Neural cell (in vitro differentiated cells): ENCODE measurements at regions not wholly inside any gene's neighbourhood (a gene's known extent, or its start where the extent isn't known, plus 50 kb on each side); places are given as distances from the start of the nearest gene placed in this dataset.

Experiments used
- H2AFZ ChIP-seq: fragments of 200-600, 300-800 bp; sonication (generic), shearing (Covaris generic); 2 replicates; pipeline ENCODE4 v1.6.0; 2014; ENCODE audit warnings: low read depth, mild to moderate bottlenecking, antibody characterized with exemption, low read length, moderate library complexity
- H3F3A ChIP-seq: fragments of 200-600 bp; shearing (Covaris generic); 2 replicates; pipeline ENCODE4 v1.6.1; 2016; ENCODE audit warnings: mild to moderate bottlenecking, moderate library complexity, mixed read lengths, antibody characterized with exemption, low read length; ENCODE audit not compliant: insufficient read depth, poor library complexity, severe bottlenecking
- H3K27ac ChIP-seq: fragments of 200-600, 300-800 bp; sonication (generic), shearing (Covaris generic); 2 replicates; pipeline ENCODE4 v1.5.1; 2014; ENCODE audit warnings: mild to moderate bottlenecking, low read length, moderate library complexity
- H3K27me3 ChIP-seq: fragments of 300-800, 200-600 bp; sonication (generic), shearing (Covaris generic); 2 replicates; pipeline ENCODE4 v1.6.0; 2014; ENCODE audit warnings: mild to moderate bottlenecking, low read depth, low read length, moderate library complexity; ENCODE audit not compliant: insufficient read depth
- H3K36me3 ChIP-seq: fragments of 300-800, 200-600 bp; sonication (generic), shearing (Covaris generic); 2 replicates; pipeline ENCODE4 v1.5.1; 2014; ENCODE audit warnings: mild to moderate bottlenecking, antibody characterized with exemption, low read length, moderate library complexity; ENCODE audit not compliant: insufficient read depth
- H3K4me2 ChIP-seq: fragments of 300-800, 200-600 bp; sonication (generic), shearing (Covaris generic); 2 replicates; pipeline ENCODE4 v1.6.0; 2014; ENCODE audit warnings: mild to moderate bottlenecking, low read length
- H3K4me3 ChIP-seq: fragments of 300-800, 200-600 bp; sonication (generic), shearing (Covaris generic); 2 replicates; pipeline ENCODE4 v1.5.1; 2014; ENCODE audit warnings: mild to moderate bottlenecking, low read length, moderate library complexity
- H3K79me2 ChIP-seq: fragments of 200-600 bp; shearing (Covaris generic); replicated peaks from 2 replicates; pipeline ENCODE4 v1.6.0; 2014; ENCODE audit warnings: mild to moderate bottlenecking, low read length, moderate library complexity; ENCODE audit not compliant: insufficient read depth
- H3K9ac ChIP-seq: fragments of 300-800, 200-600 bp; sonication (generic), shearing (Covaris generic); 2 replicates; pipeline ENCODE4 v1.6.1; 2016; ENCODE audit warnings: mild to moderate bottlenecking, low read length, mixed read lengths
- H3K9me2 ChIP-seq: fragments of 200-600 bp; shearing (Covaris generic); 2 replicates; pipeline ENCODE4 v1.6.1; 2016; ENCODE audit warnings: mild to moderate bottlenecking, low read length, mixed read lengths; ENCODE audit not compliant: insufficient read depth
- H3K9me3 ChIP-seq: fragments of 200-600, 300-800 bp; sonication (generic), shearing (Covaris generic); 2 replicates; pipeline ENCODE4 v1.6.1; 2016; ENCODE audit warnings: mild to moderate bottlenecking, mixed run types, low read length, moderate library complexity, mixed read lengths
- H4K20me1 ChIP-seq: fragments of 200-600 bp; shearing (Covaris generic); 2 replicates; pipeline ENCODE4 v1.6.1; 2016; ENCODE audit warnings: mild to moderate bottlenecking, mixed run types; ENCODE audit not compliant: insufficient read depth
- CTCF ChIP-seq: fragments of 450-650 bp; IDR thresholded peaks from 2 replicates; pipeline ENCODE4 v1.5.1; 2014; ENCODE audit warnings: antibody characterized with exemption, mild to moderate bottlenecking, moderate library complexity; ENCODE audit not compliant: poor library complexity, severe bottlenecking
- EP300 ChIP-seq: fragments of 450-650 bp; conservative IDR thresholded peaks from 2 replicates; pipeline ENCODE4 v1.6.1; 2014; ENCODE audit warnings: antibody characterized with exemption, mild to moderate bottlenecking, moderate library complexity; ENCODE audit not compliant: poor library complexity, severe bottlenecking
- EZH2 ChIP-seq: fragments of 200-600, 300-800 bp; shearing (Covaris generic), sonication (generic); IDR thresholded peaks from 2 replicates; pipeline ENCODE4 v1.6.1; 2014; ENCODE audit warnings: antibody characterized with exemption, low read length, borderline replicate concordance, mild to moderate bottlenecking; ENCODE audit not compliant: insufficient read depth, poor library complexity, severe bottlenecking
- MXI1 ChIP-seq: fragments of 450-650 bp; conservative IDR thresholded peaks from 2 replicates; pipeline ENCODE4 v1.6.1; 2014; ENCODE audit warnings: antibody characterized with exemption, mild to moderate bottlenecking; ENCODE audit not compliant: poor library complexity, severe bottlenecking
- POLR2AphosphoS5 ChIP-seq: IDR thresholded peaks from 2 replicates; pipeline ENCODE4 v1.6.1; 2012
- RAD21 ChIP-seq: fragments of 450-650 bp; conservative IDR thresholded peaks from 2 replicates; pipeline ENCODE4 v1.6.1; 2014; ENCODE audit warnings: antibody characterized with exemption, mild to moderate bottlenecking, moderate library complexity
- REST ChIP-seq: IDR thresholded peaks from 2 replicates; pipeline ENCODE4 v1.6.1; 2012; ENCODE audit warnings: borderline replicate concordance
- SMC3 ChIP-seq: fragments of 450-650 bp; conservative IDR thresholded peaks from 2 replicates; pipeline ENCODE4 v1.6.1; 2014; ENCODE audit warnings: antibody characterized with exemption, mild to moderate bottlenecking, moderate library complexity; ENCODE audit not compliant: poor library complexity
- TAF1 ChIP-seq: IDR thresholded peaks from 2 replicates; pipeline ENCODE4 v1.6.1; 2012; ENCODE audit warnings: low read depth

DNA sequence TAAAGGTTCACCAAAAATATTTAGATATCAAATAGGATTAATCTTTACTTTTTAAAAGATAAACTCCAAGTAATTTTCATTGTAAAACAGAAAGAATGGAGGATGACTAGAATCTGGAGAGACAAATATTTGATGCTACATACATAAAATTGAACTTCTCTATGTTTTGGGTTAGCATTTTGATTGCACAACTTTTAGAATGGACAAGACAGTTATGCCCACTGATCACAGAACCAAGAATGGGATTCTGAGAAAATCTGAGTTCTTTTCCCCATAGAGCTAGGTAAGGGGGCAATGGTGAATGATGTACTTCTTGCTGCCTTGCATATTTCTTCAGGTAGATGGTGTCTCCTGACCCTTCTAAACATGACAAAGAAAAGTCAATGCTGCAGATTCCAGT is 191.2 kb upstream of the ZEB2 start:
- Histone ChIP-seq H3F3A (no peaks in the 10 kb centered on the region), H2AFZ (no peak overlapping the region), H3K27me3 (no peaks in the 10 kb centered on the region), H3K4me2 (no peak overlapping the region), H3K4me3 (no peak overlapping the region), H3K27ac (no peak overlapping the region), H3K9me2 (no peaks in the 10 kb centered on the region), H3K9ac (no peak overlapping the region), H4K20me1 (no peaks in the 10 kb centered on the region), H3K79me2 (no peaks in the 10 kb centered on the region), H3K9me3 (no peaks in the 10 kb centered on the region), H3K36me3 (no peaks in the 10 kb centered on the region)
- TF ChIP-seq REST (no peak), TAF1 (no peak), CTCF (no peak), POLR2AphosphoS5 (no peak), EZH2 (no peak), EP300 (no peak), RAD21 (no peak), MXI1 (no peak), SMC3 (no peak)

DNA sequence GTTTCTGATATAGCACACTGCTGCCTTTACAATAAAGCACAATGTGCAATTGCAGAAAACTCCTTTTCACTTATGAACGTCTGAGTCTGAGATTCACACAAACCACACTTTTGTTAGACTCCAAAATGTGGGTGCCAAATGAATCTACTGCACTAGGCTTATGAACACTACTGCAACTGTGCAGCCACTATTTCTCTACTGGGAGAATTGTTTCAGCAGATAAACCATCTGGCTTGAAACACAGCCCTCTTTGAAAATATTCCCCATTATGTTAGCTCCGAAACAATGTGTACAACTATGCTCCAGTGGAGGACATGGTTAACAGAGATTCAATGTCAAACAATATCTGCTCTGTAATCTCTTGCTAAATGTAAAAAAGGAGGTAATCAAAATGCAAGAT is 188.7 kb upstream of the ZEB2 start:
- Histone ChIP-seq H3K9me3 (no peaks in the 10 kb centered on the region), H3F3A (no peaks in the 10 kb centered on the region), H3K36me3 (no peaks in the 10 kb centered on the region), H3K9me2 (no peaks in the 10 kb centered on the region), H4K20me1 (no peaks in the 10 kb centered on the region), H3K27me3 (no peaks in the 10 kb centered on the region), H3K79me2 (no peaks in the 10 kb centered on the region), H2AFZ (no peak overlapping the region), H3K27ac (no peak overlapping the region), H3K4me3 (no peak overlapping the region), H3K9ac (no peak overlapping the region), H3K4me2 (no peak overlapping the region)
- TF ChIP-seq EZH2 (no peak), CTCF (no peak), RAD21 (no peak), POLR2AphosphoS5 (no peak), EP300 (no peak), MXI1 (no peak), TAF1 (no peak), REST (no peak), SMC3 (no peak)
